Fibroblast of lung (primary cell): ENCODE measurements at regions not wholly inside any gene's neighbourhood (a gene's known extent, or its start where the extent isn't known, plus 50 kb on each side); places are given as distances from the start of the nearest gene placed in this dataset.

Experiments
- DNase-seq, 2 donors: peaks; one replicate each; pipeline versions ENCODE4 v3.0.0 to v3.0.0-alpha.2; 2010; ENCODE audit warnings: low read depth in 2 of 2
- H2AFZ ChIP-seq: 2 replicates; pipeline ENCODE4 v1.5.1; 2012; ENCODE audit warnings: low read length, control low read depth, inconsistent platforms
- H3K27ac ChIP-seq: 2 replicates; pipeline ENCODE4 v1.5.1; 2011; ENCODE audit warnings: low read length, control low read depth; ENCODE audit not compliant: insufficient read depth
- H3K27me3 ChIP-seq: 2 replicates; pipeline ENCODE4 v1.5.1; 2011; ENCODE audit warnings: mild to moderate bottlenecking, low read length; ENCODE audit not compliant: control insufficient read depth, insufficient read depth
- H3K36me3 ChIP-seq: 2 replicates; pipeline ENCODE4 v1.5.1; 2011; ENCODE audit warnings: low read length; ENCODE audit not compliant: control insufficient read depth, insufficient read depth
- H3K4me1 ChIP-seq: 2 replicates; pipeline ENCODE4 v1.5.1; 2011; ENCODE audit warnings: low read length; ENCODE audit not compliant: control insufficient read depth, insufficient read depth; ENCODE audit errors: extremely low read depth
- H3K4me2 ChIP-seq: 2 replicates; pipeline ENCODE4 v1.5.1; 2011; ENCODE audit warnings: low read length, control low read depth; ENCODE audit not compliant: insufficient read depth; ENCODE audit errors: extremely low read depth
- H3K4me3 ChIP-seq, 4 experiments: fragments of 200-600 bp in 1 of 4; sonication (generic) in 1 of 4; replicated peaks in 1 of 4; 2 replicates each; pipeline ENCODE4 v1.5.1; 2011 to 2016; ENCODE audit warnings: low read length in 4 of 4, low read depth in 3 of 4, mild to moderate bottlenecking in 3 of 4, control low read depth in 2 of 4, inconsistent platforms in 1 of 4, mixed read lengths in 1 of 4; ENCODE audit not compliant: insufficient read depth in 1 of 4; ENCODE audit errors: control extremely low read depth in 1 of 4
- H3K79me2 ChIP-seq: 2 replicates; pipeline ENCODE4 v1.5.1; 2012; ENCODE audit warnings: mild to moderate bottlenecking, low read length, inconsistent platforms; ENCODE audit not compliant: control insufficient read depth, insufficient read depth
- H3K9ac ChIP-seq: 2 replicates; pipeline ENCODE4 v1.5.1; 2011; ENCODE audit warnings: mild to moderate bottlenecking, low read length, control low read depth; ENCODE audit not compliant: insufficient read depth
- H3K9me3 ChIP-seq: 2 replicates; pipeline ENCODE4 v1.5.1; 2012; ENCODE audit warnings: low read depth, low read length; ENCODE audit not compliant: control insufficient read depth, insufficient read depth
- H4K20me1 ChIP-seq: 2 replicates; pipeline ENCODE4 v1.5.1; 2011; ENCODE audit warnings: low read length; ENCODE audit not compliant: control insufficient read depth, insufficient read depth; ENCODE audit errors: extremely low read depth
- EZH2 ChIP-seq: IDR thresholded peaks from 2 replicates; pipeline ENCODE4 v1.5.1; 2012; ENCODE audit warnings: low read length, control low read depth, mild to moderate bottlenecking; ENCODE audit errors: missing control alignments
- TF ChIP-seq, protein P1 (sequence below), 2 donors: IDR thresholded peaks in 1 of 2; conservative IDR thresholded peaks in 1 of 2; 1 replicate in 1 of 2; 2 replicates in 1 of 2; pipeline ENCODE4 v1.5.1; 2011 to 2012; ENCODE audit warnings: low read length in 2 of 2, control low read depth in 1 of 2, inconsistent platforms in 1 of 2, low read depth in 1 of 2, mild to moderate bottlenecking in 1 of 2

DNA sequence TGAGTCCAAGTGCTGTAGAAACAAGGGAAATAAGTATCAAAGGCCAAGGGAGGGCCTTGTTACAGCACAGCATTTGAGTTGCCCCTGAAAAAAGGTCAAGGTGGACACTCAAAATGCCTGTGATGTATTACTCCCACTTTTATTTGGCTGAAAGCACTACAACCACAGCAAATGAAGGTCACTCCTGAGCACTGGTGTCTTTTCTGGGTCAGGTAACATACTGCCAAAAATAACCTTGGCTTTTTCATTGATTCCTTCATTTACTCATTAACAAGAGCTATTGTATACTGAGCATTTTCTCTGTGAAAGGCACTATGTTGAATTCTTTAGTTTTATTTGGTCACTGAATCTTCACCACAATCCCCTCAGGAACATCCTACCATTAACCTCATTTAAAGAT lies 590.3 kb downstream of the BCL11A start:
- Histone ChIP-seq H3K27me3 (no peaks in the 10 kb centered on the region), H3K4me2 (no peak overlapping the region), H3K36me3 (no peaks in the 10 kb centered on the region), H2AFZ (no peak overlapping the region), H3K9me3 (no peaks in the 10 kb centered on the region), H3K9ac (no peak overlapping the region), H3K27ac (no peak overlapping the region), H4K20me1 (no peaks in the 10 kb centered on the region), H3K4me3 (no peak overlapping the region), H3K4me1 (no peaks in the 10 kb centered on the region), H3K79me2 (no peaks in the 10 kb centered on the region)
- TF ChIP-seq, protein P1, sequence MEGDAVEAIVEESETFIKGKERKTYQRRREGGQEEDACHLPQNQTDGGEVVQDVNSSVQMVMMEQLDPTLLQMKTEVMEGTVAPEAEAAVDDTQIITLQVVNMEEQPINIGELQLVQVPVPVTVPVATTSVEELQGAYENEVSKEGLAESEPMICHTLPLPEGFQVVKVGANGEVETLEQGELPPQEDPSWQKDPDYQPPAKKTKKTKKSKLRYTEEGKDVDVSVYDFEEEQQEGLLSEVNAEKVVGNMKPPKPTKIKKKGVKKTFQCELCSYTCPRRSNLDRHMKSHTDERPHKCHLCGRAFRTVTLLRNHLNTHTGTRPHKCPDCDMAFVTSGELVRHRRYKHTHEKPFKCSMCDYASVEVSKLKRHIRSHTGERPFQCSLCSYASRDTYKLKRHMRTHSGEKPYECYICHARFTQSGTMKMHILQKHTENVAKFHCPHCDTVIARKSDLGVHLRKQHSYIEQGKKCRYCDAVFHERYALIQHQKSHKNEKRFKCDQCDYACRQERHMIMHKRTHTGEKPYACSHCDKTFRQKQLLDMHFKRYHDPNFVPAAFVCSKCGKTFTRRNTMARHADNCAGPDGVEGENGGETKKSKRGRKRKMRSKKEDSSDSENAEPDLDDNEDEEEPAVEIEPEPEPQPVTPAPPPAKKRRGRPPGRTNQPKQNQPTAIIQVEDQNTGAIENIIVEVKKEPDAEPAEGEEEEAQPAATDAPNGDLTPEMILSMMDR (conservative IDR thresholded peaks at IDR 0.05 in 1 of 2, IDR thresholded peaks at IDR 0.05 in 1 of 2; ENCODE audit: low read depth in 1 of 2, low read length in 2 of 2): no peak
- TF ChIP-seq EZH2: no peak
- no peak for DNase-seq

DNA sequence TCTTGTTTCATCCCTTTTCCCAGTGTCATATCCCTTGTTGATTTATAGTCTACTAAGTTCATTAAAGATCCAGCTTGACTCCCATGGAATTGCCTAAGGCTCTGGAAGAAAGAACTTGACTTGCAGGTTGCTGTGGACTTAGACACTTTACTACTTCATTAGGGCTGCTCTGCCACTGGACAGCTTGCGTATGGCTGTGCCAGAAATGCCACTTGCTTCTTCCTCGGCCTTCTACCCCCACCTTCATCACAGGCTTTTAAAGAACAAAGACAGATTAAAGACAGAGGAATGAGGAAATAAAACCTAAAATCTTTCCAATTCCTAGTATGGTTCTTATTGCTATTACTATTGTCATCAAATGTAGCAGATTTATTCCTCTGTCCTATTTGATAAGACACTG lies 591.7 kb downstream of the BCL11A start:
- Histone ChIP-seq H4K20me1 (no peaks in the 10 kb centered on the region), H3K4me2 (no peak overlapping the region), H3K36me3 (no peaks in the 10 kb centered on the region), H2AFZ (no peak overlapping the region), H3K9ac (no peak overlapping the region), H3K4me1 (no peaks in the 10 kb centered on the region), H3K27ac (no peak overlapping the region), H3K9me3 (no peaks in the 10 kb centered on the region), H3K27me3 (no peaks in the 10 kb centered on the region), H3K79me2 (no peaks in the 10 kb centered on the region), H3K4me3 (no peak overlapping the region)
- DNase-seq: no peak
- TF ChIP-seq, protein P1 (conservative IDR thresholded peaks at IDR 0.05 in 1 of 2, IDR thresholded peaks at IDR 0.05 in 1 of 2; ENCODE audit: low read depth in 1 of 2, low read length in 2 of 2): no peak
- no peak for TF ChIP-seq EZH2

DNA sequence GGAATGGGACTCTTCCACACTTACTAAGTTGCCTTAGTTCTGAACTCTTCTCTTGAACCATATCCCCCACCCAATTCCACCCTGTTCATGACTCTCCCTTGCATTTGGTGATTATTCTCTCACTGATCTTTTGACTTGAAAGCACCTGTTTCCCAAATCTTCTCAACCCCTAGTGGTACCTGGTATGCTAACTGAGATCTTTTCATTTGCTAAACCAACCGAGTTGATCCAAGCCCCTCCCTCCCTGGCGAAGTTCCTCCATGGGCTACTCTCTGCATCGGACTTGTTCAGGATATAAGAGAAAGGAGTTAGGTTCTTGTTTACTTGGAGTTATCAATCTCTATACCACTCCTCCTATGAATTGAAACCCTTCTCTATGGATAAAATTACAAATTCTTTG lies 593.5 kb downstream of the BCL11A start:
- Histone ChIP-seq H3K36me3 (no peaks in the 10 kb centered on the region), H3K9me3 (no peaks in the 10 kb centered on the region), H3K4me2 (no peak overlapping the region), H3K4me3 (no peak overlapping the region), H3K27me3 (no peaks in the 10 kb centered on the region), H2AFZ (no peak overlapping the region), H4K20me1 (no peaks in the 10 kb centered on the region), H3K4me1 (no peaks in the 10 kb centered on the region), H3K79me2 (no peaks in the 10 kb centered on the region), H3K27ac (no peak overlapping the region), H3K9ac (no peak overlapping the region)
- no peak for DNase-seq
- TF ChIP-seq, protein P1 (conservative IDR thresholded peaks at IDR 0.05 in 1 of 2, IDR thresholded peaks at IDR 0.05 in 1 of 2; ENCODE audit: low read depth in 1 of 2, low read length in 2 of 2): no peak
- no peak for TF ChIP-seq EZH2
